HFFc6 (cell line): ENCODE measurements at regions not wholly inside any gene's neighbourhood (a gene's known extent, or its start where the extent isn't known, plus 50 kb on each side); places are given as distances from the start of the nearest gene placed in this dataset.
A peak's percentile ranks its signal among the peaks of the same experiment; 100 is the strongest.

Experiments used
- DNase-seq: peaks from one replicate; pipeline ENCODE4 v3.0.0-alpha.2; 2018
- H3K27ac Mint-ChIP-seq: 2 replicates; pipeline ENCODE4 v1.8.0; 2020; ENCODE audit warnings: mild to moderate bottlenecking, mixed read lengths
- H3K27me3 Mint-ChIP-seq: 2 replicates; pipeline ENCODE4 v1.8.0; 2021; ENCODE audit warnings: mild to moderate bottlenecking, moderate library complexity, mixed read lengths; ENCODE audit not compliant: insufficient read depth
- H3K36me3 Mint-ChIP-seq: 2 replicates; pipeline ENCODE4 v1.8.0; 2021; ENCODE audit warnings: low read depth, mixed read lengths
- H3K4me1 Mint-ChIP-seq: 2 replicates; pipeline ENCODE4 v1.8.0; 2020; ENCODE audit warnings: low read depth, mixed read lengths
- H3K4me3 Mint-ChIP-seq: 2 replicates; pipeline ENCODE4 v1.8.0; 2020; ENCODE audit warnings: mild to moderate bottlenecking, moderate library complexity, mixed read lengths
- H3K9me3 Mint-ChIP-seq: 2 replicates; pipeline ENCODE4 v1.8.0; 2020; ENCODE audit warnings: mild to moderate bottlenecking, mixed read lengths
- TF ChIP-seq, protein P1 (sequence below): fragments of 200-600 bp; sonication (generic); IDR thresholded peaks from 2 replicates; pipeline ENCODE4 v1.5.0; 2021; ENCODE audit warnings: antibody characterized with exemption, mild to moderate bottlenecking

- Mint-ChIP-seq H3K4me1 (peaks cover 16% of the 10 kb centered on the region), H3K27ac (no peak overlapping the region), H3K4me3 (peak overlapping the region; percentile 53; the same call in 1 of the 2 replicates), H3K9me3 (no peaks in the 10 kb centered on the region), H3K27me3 (peaks cover 1% of the 10 kb centered on the region), H3K36me3 (no peaks in the 10 kb centered on the region)
- TF ChIP-seq, protein P1, sequence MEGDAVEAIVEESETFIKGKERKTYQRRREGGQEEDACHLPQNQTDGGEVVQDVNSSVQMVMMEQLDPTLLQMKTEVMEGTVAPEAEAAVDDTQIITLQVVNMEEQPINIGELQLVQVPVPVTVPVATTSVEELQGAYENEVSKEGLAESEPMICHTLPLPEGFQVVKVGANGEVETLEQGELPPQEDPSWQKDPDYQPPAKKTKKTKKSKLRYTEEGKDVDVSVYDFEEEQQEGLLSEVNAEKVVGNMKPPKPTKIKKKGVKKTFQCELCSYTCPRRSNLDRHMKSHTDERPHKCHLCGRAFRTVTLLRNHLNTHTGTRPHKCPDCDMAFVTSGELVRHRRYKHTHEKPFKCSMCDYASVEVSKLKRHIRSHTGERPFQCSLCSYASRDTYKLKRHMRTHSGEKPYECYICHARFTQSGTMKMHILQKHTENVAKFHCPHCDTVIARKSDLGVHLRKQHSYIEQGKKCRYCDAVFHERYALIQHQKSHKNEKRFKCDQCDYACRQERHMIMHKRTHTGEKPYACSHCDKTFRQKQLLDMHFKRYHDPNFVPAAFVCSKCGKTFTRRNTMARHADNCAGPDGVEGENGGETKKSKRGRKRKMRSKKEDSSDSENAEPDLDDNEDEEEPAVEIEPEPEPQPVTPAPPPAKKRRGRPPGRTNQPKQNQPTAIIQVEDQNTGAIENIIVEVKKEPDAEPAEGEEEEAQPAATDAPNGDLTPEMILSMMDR: peak; percentile 88
- DNase-seq: peak; percentile 56
These were observed 113.2 kb upstream of the DGKB start for GRCh38 chr7:15015545-15016314.

DNA sequence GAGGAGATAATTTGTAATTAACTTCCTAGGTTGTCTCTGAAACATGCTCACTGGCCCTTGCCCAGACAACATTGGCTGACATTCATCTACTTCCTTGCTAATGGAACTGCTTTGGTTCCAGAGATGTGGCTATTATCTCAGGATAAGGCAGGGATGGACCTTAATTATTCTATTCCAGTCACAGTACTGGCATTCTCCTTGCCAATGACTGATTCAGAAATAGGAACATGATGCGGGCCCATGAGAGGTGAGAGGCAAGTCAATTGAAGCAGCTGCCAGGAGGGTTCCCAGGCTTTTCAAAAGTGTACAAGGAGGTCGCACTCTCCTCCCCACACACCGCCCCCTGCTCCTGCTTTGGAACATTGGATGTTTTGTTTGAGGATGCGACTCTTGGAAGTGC, 109.6 kb upstream of the DGKB start:
- DNase-seq: no peak
- Mint-ChIP-seq H3K4me1 (peaks cover 16% of the 10 kb centered on the region), H3K27ac (no peak overlapping the region), H3K9me3 (no peaks in the 10 kb centered on the region), H3K4me3 (no peak overlapping the region), H3K36me3 (no peaks in the 10 kb centered on the region), H3K27me3 (peaks cover 1% of the 10 kb centered on the region)
- TF ChIP-seq, protein P1: no peak

- no peak overlapping the region for H3K27ac Mint-ChIP-seq
- no peak overlapping the region for H3K4me3 Mint-ChIP-seq
- H3K36me3 Mint-ChIP-seq: no peaks in the 10 kb centered on the region
- no peaks in the 10 kb centered on the region for H3K9me3 Mint-ChIP-seq
- TF ChIP-seq, protein P1: no peak
- peaks cover 8% of the 10 kb centered on the region; the same call in 1 of the 2 replicates for H3K4me1 Mint-ChIP-seq
- H3K27me3 Mint-ChIP-seq: peaks cover 1% of the 10 kb centered on the region
- DNase-seq: no peak
These were observed 108.7 kb upstream of the DGKB start for GRCh38 chr7:15011289-15011688.

DNA sequence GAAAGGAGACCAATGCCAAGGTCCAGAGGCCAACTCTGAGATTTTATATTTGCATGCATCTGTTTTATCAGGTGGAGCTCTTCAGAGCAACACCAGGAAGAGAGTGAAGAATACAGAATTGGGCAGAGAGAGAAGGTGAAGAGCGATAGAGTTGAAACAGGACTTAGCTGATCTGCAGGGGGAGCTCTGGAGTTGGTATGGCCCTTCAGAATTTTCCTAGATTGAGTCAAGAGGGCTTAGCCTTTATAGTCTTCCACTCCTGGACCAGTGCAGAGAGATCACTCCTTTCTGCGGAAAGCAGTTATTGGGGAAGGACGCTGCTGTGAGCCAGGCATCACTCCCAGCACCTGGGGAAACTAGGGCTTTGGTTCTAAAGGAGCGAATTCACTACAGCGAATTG, 105.0 kb upstream of the DGKB start:
- TF ChIP-seq, protein P1: peak; percentile 50
- Mint-ChIP-seq H3K27me3 (peaks cover 1% of the 10 kb centered on the region; the same call in 1 of the 2 replicates), H3K4me1 (no peaks in the 10 kb centered on the region), H3K4me3 (no peak overlapping the region), H3K36me3 (no peaks in the 10 kb centered on the region), H3K9me3 (no peaks in the 10 kb centered on the region), H3K27ac (no peak overlapping the region)
- no peak for DNase-seq

- H3K9me3 Mint-ChIP-seq: no peaks in the 10 kb centered on the region
- H3K4me3 Mint-ChIP-seq: no peak overlapping the region
- H3K27me3 Mint-ChIP-seq: no peaks in the 10 kb centered on the region
These were observed 103.1 kb upstream of the DGKB start for GRCh38 chr7:15005672-15006071.

More at GRCh38 chr7:15005672-15006071, 103.1 kb upstream of the DGKB start:
- no peak overlapping the region for H3K27ac Mint-ChIP-seq
- H3K4me1 Mint-ChIP-seq: no peaks in the 10 kb centered on the region
- TF ChIP-seq, protein P1: no peak
- no peak for DNase-seq
- H3K36me3 Mint-ChIP-seq: no peaks in the 10 kb centered on the region
